ENCODE measurements at regions not wholly inside any gene's neighbourhood (a gene's known extent, or its start where the extent isn't known, plus 50 kb on each side); places are given as distances from the start of the nearest gene placed in this dataset.

- DNase-seq, result no peak
- Histone ChIP-seq H3K27me3 (ENCODE audit: insufficient read depth in 3 of 3, low read length in 2 of 3) (no peaks in the 10 kb centered on the region), H3K4me3 (no peak overlapping the region), H3K27ac (no peak overlapping the region), H3K9me3 (no peaks in the 10 kb centered on the region), H3K36me3 (ENCODE audit: insufficient read depth in 1 of 2, low read depth in 1 of 2) (no peaks in the 10 kb centered on the region), H3K4me1 (no peaks in the 10 kb centered on the region)
- intact Hi-C loops (cut with DNase I), result no loop called here
- ATAC-seq, result no peak
- 70 to 97% (median 96%) methylated on average over 2 of the region's 2 CpGs for WGBS, 3 donors
- no peak for TF ChIP-seq CTCF (IDR thresholded peaks at IDR 0.05)
These were observed 90.2 kb upstream of the NCK2 start for GRCh38 chr2:105654474-105655004.

GRCh38 chr2:105653302-105653701, 91.4 kb upstream of the NCK2 start:
- no peak overlapping the region for H3K27ac ChIP-seq
- no peaks in the 10 kb centered on the region for H3K4me1 ChIP-seq
- H3K36me3 ChIP-seq (ENCODE audit: insufficient read depth in 1 of 2, low read depth in 1 of 2), result no peaks in the 10 kb centered on the region
- ATAC-seq (no peak), DNase-seq (no peak)
- no peaks in the 10 kb centered on the region for H3K9me3 ChIP-seq
- H3K4me3 ChIP-seq, result no peak overlapping the region
- TF ChIP-seq CTCF (IDR thresholded peaks at IDR 0.05), result no peak
- intact Hi-C loops (cut with DNase I), result no loop called here
- H3K27me3 ChIP-seq (ENCODE audit: insufficient read depth in 3 of 3, low read length in 2 of 3), result peaks cover 0 to 3% (median 0%) of the 10 kb centered on the region in 3 donors

- Histone ChIP-seq H3K27ac (no peak overlapping the region), H3K4me1 (no peaks in the 10 kb centered on the region), H3K36me3 (ENCODE audit: insufficient read depth in 1 of 2, low read depth in 1 of 2) (no peaks in the 10 kb centered on the region), H3K9me3 (no peaks in the 10 kb centered on the region), H3K27me3 (ENCODE audit: insufficient read depth in 3 of 3, low read length in 2 of 3) (peaks cover 0 to 3% (median 0%) of the 10 kb centered on the region in 3 donors), H3K4me3 (no peak overlapping the region)
- intact Hi-C loops (cut with DNase I), result no loop called here
- no peak for DNase-seq
- no peak for TF ChIP-seq CTCF (IDR thresholded peaks at IDR 0.05)
- WGBS, 3 donors, result 95 to 97% (median 95%) methylated on average over 13 of the region's 13 CpGs
- no peak for ATAC-seq
These were observed 92.5 kb upstream of the NCK2 start for GRCh38 chr2:105652014-105652796.

- Histone ChIP-seq H3K9me3 (no peaks in the 10 kb centered on the region), H3K27me3 (ENCODE audit: insufficient read depth in 3 of 3, low read length in 2 of 3) (peaks cover 0 to 5% (median 0%) of the 10 kb centered on the region in 3 donors), H3K27ac (no peak overlapping the region), H3K4me3 (no peak overlapping the region), H3K36me3 (ENCODE audit: insufficient read depth in 1 of 2, low read depth in 1 of 2) (no peaks in the 10 kb centered on the region), H3K4me1 (no peaks in the 10 kb centered on the region)
- TF ChIP-seq CTCF (IDR thresholded peaks at IDR 0.05), result no peak
- intact Hi-C loops (cut with DNase I), result no loop called here
- DNase-seq (no peak), ATAC-seq (no peak)
- WGBS, 3 donors, result 48 to 98% (median 72%) methylated on average over 2 of the region's 2 CpGs
These were observed 95.2 kb upstream of the NCK2 start for GRCh38 chr2:105649534-105649933.
